ENCODE measurements at regions not wholly inside any gene's neighbourhood (a gene's known extent, or its start where the extent isn't known, plus 50 kb on each side); places are given as distances from the start of the nearest gene placed in this dataset.

DNA sequence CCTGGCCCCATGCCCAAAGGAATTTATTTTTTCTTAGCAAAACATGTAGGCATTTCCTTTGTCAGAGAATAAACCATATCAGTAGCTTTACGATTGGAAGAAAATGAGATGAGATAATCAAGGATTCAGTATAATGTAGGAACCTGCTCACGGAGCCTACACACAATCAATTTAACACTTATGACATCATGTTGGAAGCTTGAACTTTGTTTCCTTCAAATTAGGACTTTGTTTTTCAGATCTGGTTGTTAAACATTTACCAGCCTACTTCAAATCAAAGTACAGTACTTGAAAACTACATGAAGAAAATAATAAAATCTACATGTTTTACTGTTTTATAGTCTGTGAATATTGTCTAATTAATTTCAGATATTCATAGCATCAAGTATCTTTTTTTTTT is 639.0 kb upstream of the ATXN8OS start (continued):
- TF ChIP-seq, protein P1, sequence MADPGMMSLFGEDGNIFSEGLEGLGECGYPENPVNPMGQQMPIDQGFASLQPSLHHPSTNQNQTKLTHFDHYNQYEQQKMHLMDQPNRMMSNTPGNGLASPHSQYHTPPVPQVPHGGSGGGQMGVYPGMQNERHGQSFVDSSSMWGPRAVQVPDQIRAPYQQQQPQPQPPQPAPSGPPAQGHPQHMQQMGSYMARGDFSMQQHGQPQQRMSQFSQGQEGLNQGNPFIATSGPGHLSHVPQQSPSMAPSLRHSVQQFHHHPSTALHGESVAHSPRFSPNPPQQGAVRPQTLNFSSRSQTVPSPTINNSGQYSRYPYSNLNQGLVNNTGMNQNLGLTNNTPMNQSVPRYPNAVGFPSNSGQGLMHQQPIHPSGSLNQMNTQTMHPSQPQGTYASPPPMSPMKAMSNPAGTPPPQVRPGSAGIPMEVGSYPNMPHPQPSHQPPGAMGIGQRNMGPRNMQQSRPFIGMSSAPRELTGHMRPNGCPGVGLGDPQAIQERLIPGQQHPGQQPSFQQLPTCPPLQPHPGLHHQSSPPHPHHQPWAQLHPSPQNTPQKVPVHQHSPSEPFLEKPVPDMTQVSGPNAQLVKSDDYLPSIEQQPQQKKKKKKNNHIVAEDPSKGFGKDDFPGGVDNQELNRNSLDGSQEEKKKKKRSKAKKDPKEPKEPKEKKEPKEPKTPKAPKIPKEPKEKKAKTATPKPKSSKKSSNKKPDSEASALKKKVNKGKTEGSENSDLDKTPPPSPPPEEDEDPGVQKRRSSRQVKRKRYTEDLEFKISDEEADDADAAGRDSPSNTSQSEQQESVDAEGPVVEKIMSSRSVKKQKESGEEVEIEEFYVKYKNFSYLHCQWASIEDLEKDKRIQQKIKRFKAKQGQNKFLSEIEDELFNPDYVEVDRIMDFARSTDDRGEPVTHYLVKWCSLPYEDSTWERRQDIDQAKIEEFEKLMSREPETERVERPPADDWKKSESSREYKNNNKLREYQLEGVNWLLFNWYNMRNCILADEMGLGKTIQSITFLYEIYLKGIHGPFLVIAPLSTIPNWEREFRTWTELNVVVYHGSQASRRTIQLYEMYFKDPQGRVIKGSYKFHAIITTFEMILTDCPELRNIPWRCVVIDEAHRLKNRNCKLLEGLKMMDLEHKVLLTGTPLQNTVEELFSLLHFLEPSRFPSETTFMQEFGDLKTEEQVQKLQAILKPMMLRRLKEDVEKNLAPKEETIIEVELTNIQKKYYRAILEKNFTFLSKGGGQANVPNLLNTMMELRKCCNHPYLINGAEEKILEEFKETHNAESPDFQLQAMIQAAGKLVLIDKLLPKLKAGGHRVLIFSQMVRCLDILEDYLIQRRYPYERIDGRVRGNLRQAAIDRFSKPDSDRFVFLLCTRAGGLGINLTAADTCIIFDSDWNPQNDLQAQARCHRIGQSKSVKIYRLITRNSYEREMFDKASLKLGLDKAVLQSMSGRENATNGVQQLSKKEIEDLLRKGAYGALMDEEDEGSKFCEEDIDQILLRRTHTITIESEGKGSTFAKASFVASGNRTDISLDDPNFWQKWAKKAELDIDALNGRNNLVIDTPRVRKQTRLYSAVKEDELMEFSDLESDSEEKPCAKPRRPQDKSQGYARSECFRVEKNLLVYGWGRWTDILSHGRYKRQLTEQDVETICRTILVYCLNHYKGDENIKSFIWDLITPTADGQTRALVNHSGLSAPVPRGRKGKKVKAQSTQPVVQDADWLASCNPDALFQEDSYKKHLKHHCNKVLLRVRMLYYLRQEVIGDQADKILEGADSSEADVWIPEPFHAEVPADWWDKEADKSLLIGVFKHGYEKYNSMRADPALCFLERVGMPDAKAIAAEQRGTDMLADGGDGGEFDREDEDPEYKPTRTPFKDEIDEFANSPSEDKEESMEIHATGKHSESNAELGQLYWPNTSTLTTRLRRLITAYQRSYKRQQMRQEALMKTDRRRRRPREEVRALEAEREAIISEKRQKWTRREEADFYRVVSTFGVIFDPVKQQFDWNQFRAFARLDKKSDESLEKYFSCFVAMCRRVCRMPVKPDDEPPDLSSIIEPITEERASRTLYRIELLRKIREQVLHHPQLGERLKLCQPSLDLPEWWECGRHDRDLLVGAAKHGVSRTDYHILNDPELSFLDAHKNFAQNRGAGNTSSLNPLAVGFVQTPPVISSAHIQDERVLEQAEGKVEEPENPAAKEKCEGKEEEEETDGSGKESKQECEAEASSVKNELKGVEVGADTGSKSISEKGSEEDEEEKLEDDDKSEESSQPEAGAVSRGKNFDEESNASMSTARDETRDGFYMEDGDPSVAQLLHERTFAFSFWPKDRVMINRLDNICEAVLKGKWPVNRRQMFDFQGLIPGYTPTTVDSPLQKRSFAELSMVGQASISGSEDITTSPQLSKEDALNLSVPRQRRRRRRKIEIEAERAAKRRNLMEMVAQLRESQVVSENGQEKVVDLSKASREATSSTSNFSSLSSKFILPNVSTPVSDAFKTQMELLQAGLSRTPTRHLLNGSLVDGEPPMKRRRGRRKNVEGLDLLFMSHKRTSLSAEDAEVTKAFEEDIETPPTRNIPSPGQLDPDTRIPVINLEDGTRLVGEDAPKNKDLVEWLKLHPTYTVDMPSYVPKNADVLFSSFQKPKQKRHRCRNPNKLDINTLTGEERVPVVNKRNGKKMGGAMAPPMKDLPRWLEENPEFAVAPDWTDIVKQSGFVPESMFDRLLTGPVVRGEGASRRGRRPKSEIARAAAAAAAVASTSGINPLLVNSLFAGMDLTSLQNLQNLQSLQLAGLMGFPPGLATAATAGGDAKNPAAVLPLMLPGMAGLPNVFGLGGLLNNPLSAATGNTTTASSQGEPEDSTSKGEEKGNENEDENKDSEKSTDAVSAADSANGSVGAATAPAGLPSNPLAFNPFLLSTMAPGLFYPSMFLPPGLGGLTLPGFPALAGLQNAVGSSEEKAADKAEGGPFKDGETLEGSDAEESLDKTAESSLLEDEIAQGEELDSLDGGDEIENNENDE (IDR thresholded peaks at IDR 0.05; ENCODE audit: insufficient replicate concordance, low read length): no peak
- TF ChIP-seq CHD1 (IDR thresholded peaks at IDR 0.05; ENCODE audit: low read depth, low read length): no peak

Measured in H1 (cell line).